Activated T-cell treated with anti-CD3 and anti-CD28 coated beads, Interleukin-2, amount 50 U/mL, for 72 hours (primary cell): ENCODE measurements at regions not wholly inside any gene's neighbourhood (a gene's known extent, or its start where the extent isn't known, plus 50 kb on each side); places are given as distances from the start of the nearest gene placed in this dataset.
"Not testable (repeated sequence)": the region's sequence is repeated elsewhere in the genome, so short reads cannot be mapped to it uniquely, and the experiment has no call there.

Experiments
- ATAC-seq, 2 donors: fragments of 150-1000 bp; cut with Tn5 transposase; replicated peaks in 1 of 2; 2 replicates each; pipeline ENCODE4 v1.10.0; 2021; ENCODE audit warnings: moderate library complexity in 2 of 2, mild to moderate bottlenecking in 1 of 2
- DNase-seq, 2 donors: peaks; one replicate each; pipeline ENCODE4 v3.0.0; 2021 to 2022; ENCODE audit warnings: mixed read lengths in 1 of 2
- H3K27ac Mint-ChIP-seq: one replicate; pipeline ENCODE4 v1.8.0; 2022; ENCODE audit warnings: mild to moderate bottlenecking, moderate library complexity, mixed read lengths
- H3K27me3 Mint-ChIP-seq: one replicate; pipeline ENCODE4 v1.8.0; 2022; ENCODE audit warnings: low read depth, mixed read lengths
- H3K36me3 Mint-ChIP-seq, 2 donors: one replicate each; pipeline ENCODE4 v1.8.0; 2022; ENCODE audit warnings: mixed read lengths in 2 of 2, mild to moderate bottlenecking in 1 of 2; ENCODE audit not compliant: insufficient read depth in 2 of 2
- H3K4me1 Mint-ChIP-seq: one replicate; pipeline ENCODE4 v1.8.0; 2022; ENCODE audit warnings: low read depth, mixed read lengths
- H3K4me3 Mint-ChIP-seq, 2 donors: one replicate each; pipeline ENCODE4 v1.8.0; 2022; ENCODE audit warnings: mild to moderate bottlenecking in 2 of 2, mixed read lengths in 2 of 2, moderate library complexity in 2 of 2
- H3K9me3 Mint-ChIP-seq, 2 donors: one replicate each; pipeline ENCODE4 v1.8.0; 2022; ENCODE audit warnings: mixed read lengths in 2 of 2

DNA sequence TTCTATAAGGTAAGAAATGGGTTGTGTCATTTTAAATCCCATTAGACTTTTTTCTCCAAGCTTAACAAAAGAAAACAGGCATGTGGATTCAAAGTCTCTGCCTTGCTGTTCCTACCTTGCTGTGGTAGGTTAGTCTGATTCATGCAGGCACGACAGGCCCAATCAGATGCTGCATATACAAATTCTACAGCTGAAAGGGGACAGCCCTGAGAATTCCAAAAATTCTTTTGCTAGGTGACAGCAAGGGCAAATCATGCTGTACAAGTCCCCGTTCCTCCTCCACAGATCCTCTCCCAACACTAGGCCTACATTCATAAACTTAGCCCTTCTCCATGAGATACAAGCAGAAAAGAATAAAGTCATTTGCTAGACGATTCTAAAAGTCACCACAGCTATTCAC is 161.2 kb upstream of the THBS1 start:
- peaks cover 1 to 4% of the 10 kb centered on the region in 2 donors for H3K36me3 Mint-ChIP-seq
- peaks cover 9% of the 10 kb centered on the region for H3K4me1 Mint-ChIP-seq
- H3K9me3 Mint-ChIP-seq: peaks cover 4% of the 10 kb centered on the region in 2 donors
- DNase-seq (no peak), ATAC-seq (no peak)
- H3K4me3 Mint-ChIP-seq: peak overlapping the region in 1 of 2 donors; percentile 68
- H3K27ac Mint-ChIP-seq: no peak overlapping the region
- peaks cover 5% of the 10 kb centered on the region for H3K27me3 Mint-ChIP-seq

DNA sequence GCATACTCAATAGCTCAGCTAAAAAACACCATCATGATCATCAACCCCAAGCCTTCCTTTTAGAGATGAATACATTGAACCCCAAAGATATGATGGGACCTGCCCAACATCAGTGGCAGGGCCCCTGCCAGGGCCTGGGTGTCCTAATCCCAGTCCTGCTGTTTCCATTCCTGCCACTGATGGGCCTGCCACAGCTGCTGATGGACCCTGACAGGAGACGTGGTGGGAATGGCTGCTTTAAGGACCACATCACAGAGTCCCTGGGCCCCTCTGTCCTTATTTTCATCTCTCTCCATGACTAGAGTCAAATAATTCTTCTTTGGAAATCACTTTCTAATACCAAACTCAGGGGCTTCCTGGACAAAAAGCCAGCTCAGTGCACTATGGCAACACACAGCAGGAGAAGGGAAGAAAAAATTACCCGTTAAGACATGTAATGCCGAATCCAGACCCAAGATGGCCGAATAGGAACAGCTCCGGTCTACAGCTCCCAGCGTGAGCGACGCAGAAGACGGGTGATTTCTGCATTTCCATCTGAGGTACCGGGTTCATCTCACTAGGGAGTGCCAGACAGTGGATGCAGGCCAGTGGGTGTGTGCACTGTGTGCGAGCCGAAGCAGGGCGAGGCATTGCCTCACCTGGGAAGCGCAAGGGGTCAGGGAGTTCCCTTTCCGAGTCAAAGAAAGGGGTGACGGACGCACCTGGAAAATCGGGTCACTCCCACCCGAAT is 160.6 kb upstream of the THBS1 start:
- peak overlapping the region in 1 of 2 donors; percentile 68 for H3K4me3 Mint-ChIP-seq
- not testable (repeated sequence) for H3K36me3 Mint-ChIP-seq, H3K9me3 Mint-ChIP-seq, DNase-seq, ATAC-seq, H3K27ac Mint-ChIP-seq, H3K27me3 Mint-ChIP-seq, H3K4me1 Mint-ChIP-seq

DNA sequence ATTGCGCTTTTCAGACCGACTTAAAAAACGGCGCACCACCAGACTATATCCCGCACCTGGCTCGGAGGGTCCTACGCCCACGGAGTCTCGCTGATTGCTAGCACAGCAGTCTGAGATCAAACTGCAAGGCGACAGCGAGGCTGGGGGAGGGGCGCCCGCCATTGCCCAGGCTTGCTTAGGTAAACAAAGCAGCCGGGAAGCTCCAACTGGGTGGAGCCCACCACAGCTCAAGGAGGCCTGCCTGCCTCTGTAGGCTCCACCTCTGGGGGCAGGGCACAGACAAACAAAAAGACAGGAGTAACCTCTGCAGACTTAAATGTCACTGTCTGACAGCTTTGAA is 160.1 kb upstream of the THBS1 start:
- not testable (repeated sequence) for H3K27ac Mint-ChIP-seq
- peak overlapping the region in 1 of 2 donors; percentile 68 for H3K4me3 Mint-ChIP-seq

DNA sequence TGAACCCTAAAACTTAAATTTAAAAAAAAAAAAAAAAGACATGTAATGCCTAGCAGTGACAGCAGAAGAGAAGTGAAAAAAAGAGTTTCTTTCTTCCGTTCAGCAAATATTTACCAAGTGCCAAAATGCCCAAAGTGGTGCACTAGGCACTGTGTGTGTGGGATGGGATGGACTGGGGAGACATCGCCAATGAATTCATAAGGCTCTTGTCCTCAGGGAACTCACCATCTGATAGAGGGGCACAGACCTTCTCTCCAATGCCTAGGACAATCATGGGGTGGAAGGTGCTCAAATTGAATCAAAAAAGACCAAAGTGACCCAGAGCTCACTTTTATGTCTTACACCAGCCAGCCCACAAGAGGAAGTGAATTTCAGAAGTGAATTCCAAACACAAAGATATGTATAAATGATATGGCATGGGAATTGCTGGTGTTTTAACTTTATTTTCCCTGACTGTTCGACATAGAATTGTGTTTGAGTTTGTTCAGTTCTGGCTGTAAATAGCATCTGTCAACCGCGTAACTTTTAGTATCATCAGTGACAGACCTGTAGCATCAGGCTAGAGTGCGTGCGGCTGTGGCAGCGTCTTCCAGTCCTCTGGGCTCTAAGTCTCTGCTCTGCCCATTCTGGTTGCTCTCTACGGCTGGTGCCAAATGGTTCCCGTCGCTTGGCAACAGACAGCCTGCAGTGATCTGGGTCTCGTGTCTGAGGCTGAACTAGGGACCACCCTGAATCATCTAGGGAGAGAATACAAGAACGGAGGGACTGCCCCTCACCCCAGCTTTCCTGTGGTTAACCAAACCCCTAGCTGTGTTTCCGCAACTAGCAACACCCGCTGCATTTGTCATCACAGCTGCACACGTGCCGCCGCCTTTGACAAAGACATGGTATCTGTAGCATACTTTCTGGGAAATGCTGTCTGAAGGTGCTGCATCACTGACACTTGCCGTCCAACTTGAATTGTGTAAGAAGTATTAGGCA is 154.0 kb upstream of the THBS1 start:
- ATAC-seq (peak; percentile 92), DNase-seq (peak; percentile 85 to 91)
- H3K9me3 Mint-ChIP-seq: no peaks in the 10 kb centered on the region
- peak overlapping the region; percentile 41 to 73 for H3K4me3 Mint-ChIP-seq
- peaks cover 20% of the 10 kb centered on the region for H3K27me3 Mint-ChIP-seq
- peak overlapping the region; percentile 61 for H3K27ac Mint-ChIP-seq
- H3K4me1 Mint-ChIP-seq: peaks cover 44% of the 10 kb centered on the region
- peaks cover 0 to 1% of the 10 kb centered on the region in 2 donors for H3K36me3 Mint-ChIP-seq

More for the DNA sequence above, 160.1 kb upstream of the THBS1 start:
- not testable (repeated sequence) for H3K4me1 Mint-ChIP-seq, DNase-seq, H3K27me3 Mint-ChIP-seq, H3K36me3 Mint-ChIP-seq, ATAC-seq, H3K9me3 Mint-ChIP-seq

DNA sequence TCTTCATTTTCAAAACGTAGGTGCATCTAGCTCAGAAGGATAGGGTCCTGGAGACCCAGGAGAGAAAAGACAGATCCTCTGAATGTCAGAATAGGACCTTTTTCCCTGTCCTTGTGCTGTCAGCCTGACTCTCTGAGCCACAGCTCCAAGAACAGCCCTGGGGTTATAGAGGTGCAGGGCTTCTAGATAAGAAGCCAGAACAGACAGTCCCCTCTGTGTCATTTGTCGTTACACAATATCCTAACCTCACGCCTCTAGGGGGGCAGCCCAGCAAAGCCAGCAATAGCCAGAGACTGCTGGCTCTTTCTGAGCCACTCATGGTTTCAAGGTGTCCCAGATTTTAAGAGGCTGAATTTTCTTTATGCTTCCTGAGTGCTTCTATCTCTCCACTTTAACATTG is 153.2 kb upstream of the THBS1 start:
- ATAC-seq: peak; percentile 32 to 40
- peaks cover 28% of the 10 kb centered on the region for H3K27me3 Mint-ChIP-seq
- peaks cover 0 to 1% of the 10 kb centered on the region in 2 donors for H3K36me3 Mint-ChIP-seq
- H3K9me3 Mint-ChIP-seq: no peaks in the 10 kb centered on the region
- peaks cover 44% of the 10 kb centered on the region for H3K4me1 Mint-ChIP-seq
- peak in 1 of 2 donors; percentile 27 for DNase-seq
- H3K27ac Mint-ChIP-seq: no peak overlapping the region
- peak overlapping the region; percentile 41 to 73 for H3K4me3 Mint-ChIP-seq

DNA sequence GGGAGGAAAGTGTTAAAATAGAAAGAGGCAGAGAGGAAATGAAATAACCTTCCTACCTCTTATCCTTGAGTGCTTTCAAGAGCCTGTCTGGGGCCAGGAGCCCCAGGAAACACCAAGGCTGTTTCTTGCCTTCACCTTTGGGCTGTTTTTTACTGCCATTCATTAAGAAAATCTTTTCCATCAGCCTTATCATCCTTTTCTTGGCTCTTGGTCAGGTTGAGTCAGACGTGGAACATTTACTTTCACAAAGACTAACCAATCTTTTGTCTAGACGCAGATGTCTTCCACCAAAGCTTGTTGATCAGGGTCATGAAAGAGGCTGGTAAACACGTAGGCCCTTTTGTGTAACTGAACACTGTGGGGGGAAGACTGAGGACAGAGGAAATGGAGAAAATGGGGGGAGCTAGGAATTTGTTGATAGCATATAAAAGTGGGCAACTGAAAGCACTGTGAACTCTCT is 151.0 kb upstream of the THBS1 start:
- Mint-ChIP-seq H3K27ac (no peak overlapping the region), H3K27me3 (peaks cover 45% of the 10 kb centered on the region), H3K36me3 (peaks cover 0 to 1% of the 10 kb centered on the region in 2 donors), H3K4me3 (peak overlapping the region in 1 of 2 donors; percentile 23), H3K4me1 (peaks cover 44% of the 10 kb centered on the region), H3K9me3 (no peaks in the 10 kb centered on the region)
- ATAC-seq: peak; percentile 22 to 39
- DNase-seq: peak; percentile 21 to 31

DNA sequence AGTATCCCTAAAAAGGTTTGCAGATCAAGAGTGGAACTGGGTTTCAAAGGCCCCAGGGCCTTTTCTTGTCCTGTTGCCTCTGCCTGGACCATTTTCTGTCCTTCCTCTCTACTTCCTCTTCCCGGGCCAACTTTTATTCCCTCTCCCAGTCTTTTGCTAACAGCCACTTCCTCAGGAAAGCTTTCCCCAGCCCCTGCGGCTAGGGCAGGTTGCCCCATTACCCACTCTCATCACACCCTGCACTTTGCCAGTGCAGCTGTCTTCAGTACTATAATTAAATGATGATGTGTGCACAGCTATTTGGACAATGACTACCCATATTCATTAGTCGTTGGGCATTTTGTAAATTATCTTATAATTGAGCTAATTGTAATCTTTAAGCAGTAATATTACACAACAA is 150.5 kb upstream of the THBS1 start:
- Mint-ChIP-seq H3K27me3 (peaks cover 45% of the 10 kb centered on the region), H3K27ac (no peak overlapping the region), H3K4me1 (peaks cover 44% of the 10 kb centered on the region), H3K4me3 (no peak overlapping the region), H3K36me3 (peaks cover 0 to 1% of the 10 kb centered on the region in 2 donors), H3K9me3 (no peaks in the 10 kb centered on the region)
- ATAC-seq (no peak), DNase-seq (no peak)

DNA sequence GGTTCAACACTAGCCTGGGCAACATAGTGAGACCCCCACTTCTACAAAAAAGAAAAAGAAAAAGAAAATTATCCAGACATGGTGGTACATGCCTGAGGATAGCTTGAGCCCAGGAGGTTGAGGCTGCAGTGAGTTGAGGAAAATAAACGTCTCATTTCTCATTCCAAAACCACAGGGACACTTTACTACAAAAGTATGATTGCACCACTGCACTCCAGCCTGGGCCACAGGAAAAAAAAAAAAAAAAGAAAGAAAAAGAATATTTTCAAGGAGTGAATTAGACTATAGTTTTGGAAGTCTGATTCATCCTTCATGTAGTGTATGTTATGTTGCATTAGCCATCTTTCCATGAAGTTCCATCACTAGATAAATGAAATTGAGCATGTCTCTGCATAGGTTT is 149.5 kb upstream of the THBS1 start:
- Mint-ChIP-seq H3K4me1 (peaks cover 42% of the 10 kb centered on the region), H3K9me3 (no peaks in the 10 kb centered on the region), H3K36me3 (no peaks in the 10 kb centered on the region), H3K4me3 (no peak overlapping the region), H3K27ac (no peak overlapping the region), H3K27me3 (peaks cover 45% of the 10 kb centered on the region)
- no peak for ATAC-seq
- no peak for DNase-seq

DNA sequence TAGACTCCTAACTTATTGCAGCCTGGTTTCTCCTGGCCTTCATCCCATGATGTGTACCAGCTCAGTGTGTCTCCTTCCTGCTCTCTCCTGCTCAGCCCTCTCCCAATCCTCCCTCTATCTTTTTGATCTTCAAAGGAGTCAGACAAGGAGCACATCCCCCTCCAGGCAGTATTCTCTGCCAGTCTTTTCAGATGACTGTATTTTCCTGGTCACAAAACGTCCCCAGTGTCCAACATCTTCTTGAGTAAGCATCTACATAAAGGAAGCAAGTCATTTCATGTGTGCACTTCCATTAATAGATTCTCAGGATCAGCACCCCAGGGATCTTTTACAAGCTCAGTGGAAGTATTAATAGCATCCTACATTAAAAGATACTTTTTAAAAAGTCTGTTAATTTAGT is 148.9 kb upstream of the THBS1 start:
- Mint-ChIP-seq H3K9me3 (no peaks in the 10 kb centered on the region), H3K4me3 (no peak overlapping the region), H3K36me3 (no peaks in the 10 kb centered on the region), H3K27me3 (peaks cover 45% of the 10 kb centered on the region), H3K27ac (no peak overlapping the region), H3K4me1 (peaks cover 36% of the 10 kb centered on the region)
- no peak for ATAC-seq
- no peak for DNase-seq

DNA sequence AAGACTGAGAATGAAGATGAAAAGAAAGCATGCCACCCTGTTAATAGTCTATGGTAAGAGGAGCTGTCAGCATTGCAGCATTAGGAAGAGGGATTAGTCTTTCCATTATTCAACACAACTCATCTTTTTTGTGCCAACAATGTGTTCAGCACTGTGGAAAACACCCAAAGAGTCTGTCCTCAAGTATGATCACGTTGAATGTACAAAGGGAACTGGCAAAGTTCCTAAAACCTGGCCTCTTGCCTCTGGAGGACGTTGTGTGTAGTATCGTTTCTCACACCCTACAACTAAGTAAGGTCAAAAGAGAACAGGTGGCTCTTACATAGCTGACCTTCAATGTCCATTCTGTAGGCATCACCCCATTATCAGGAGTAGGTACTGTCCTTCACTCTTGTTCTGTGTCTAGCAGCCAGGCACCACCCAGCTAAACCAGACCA is 147.9 kb upstream of the THBS1 start:
- H3K9me3 Mint-ChIP-seq: no peaks in the 10 kb centered on the region
- no peak overlapping the region for H3K4me3 Mint-ChIP-seq
- ATAC-seq: no peak
- H3K27me3 Mint-ChIP-seq: peaks cover 45% of the 10 kb centered on the region
- no peak for DNase-seq
- no peaks in the 10 kb centered on the region for H3K36me3 Mint-ChIP-seq
- no peak overlapping the region for H3K27ac Mint-ChIP-seq
- peaks cover 27% of the 10 kb centered on the region for H3K4me1 Mint-ChIP-seq

DNA sequence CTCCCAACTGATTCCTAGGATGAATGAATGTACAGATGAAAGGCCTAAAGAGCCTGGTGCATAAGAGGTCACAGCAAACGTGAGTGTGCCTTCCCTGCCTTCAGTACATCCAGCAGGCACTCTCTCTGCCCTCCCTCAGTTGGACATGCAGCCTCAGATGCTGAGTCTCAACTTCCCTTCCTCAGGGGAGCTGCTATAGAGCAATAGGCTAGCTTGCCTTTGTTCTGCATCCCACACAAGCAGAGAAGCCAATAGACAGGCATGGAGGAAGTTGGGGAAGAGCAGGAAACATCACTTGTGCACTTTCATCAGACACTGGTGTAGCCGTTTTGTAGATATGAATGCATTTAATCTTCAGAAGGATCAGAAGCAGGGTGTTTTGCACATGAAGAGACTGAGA is 147.5 kb upstream of the THBS1 start:
- Mint-ChIP-seq H3K9me3 (no peaks in the 10 kb centered on the region), H3K36me3 (no peaks in the 10 kb centered on the region), H3K4me1 (peaks cover 25% of the 10 kb centered on the region), H3K4me3 (no peak overlapping the region), H3K27ac (no peak overlapping the region), H3K27me3 (peaks cover 44% of the 10 kb centered on the region)
- ATAC-seq: no peak
- DNase-seq: no peak

DNA sequence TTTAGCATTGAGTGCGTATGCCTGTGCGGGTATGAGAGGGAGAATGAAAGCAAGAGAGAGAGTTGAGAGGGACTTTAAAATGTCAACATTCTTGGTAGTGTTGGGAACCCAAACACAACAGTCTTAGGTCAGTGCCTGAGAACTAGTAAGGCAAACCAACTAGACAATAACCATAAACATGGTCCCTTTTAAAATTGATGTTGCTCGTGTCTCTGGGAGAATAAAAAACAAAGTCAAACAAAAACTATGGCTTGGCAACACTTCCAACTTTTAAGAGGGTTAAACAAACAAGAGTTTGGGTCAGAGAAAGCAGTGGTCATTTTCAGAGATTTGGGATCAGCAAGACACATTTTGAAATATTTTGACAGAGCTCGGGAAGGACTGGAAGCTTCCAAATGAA is 146.7 kb upstream of the THBS1 start:
- peaks cover 23% of the 10 kb centered on the region for H3K4me1 Mint-ChIP-seq
- ATAC-seq: no peak
- no peaks in the 10 kb centered on the region for H3K9me3 Mint-ChIP-seq
- no peak for DNase-seq
- H3K27me3 Mint-ChIP-seq: peaks cover 43% of the 10 kb centered on the region
- no peak overlapping the region for H3K27ac Mint-ChIP-seq
- H3K36me3 Mint-ChIP-seq: no peaks in the 10 kb centered on the region
- H3K4me3 Mint-ChIP-seq: no peak overlapping the region

DNA sequence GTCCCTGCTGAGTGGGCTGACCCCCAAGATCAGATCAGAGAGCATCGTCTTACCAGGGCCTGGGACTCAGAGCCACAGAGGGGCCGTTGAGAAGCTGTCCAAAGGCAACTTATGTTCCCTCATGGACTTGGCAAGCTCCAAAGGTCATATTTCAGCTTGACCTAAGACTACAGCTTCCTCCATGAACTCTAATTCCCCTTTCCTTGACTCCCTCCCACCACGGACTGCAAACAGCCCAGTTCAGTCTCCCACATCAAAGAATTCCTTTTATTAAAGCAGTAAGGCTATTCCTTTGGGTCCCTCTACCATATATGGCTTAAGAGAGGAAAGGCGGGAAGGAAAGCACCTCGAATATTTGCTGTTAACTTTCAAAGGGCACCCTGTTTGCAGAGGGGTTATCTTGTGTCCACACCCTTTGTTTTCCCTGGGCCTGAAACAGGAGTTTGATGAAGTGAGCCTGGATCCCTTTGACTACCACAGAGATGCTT is 146.1 kb upstream of the THBS1 start:
- Mint-ChIP-seq H3K9me3 (no peaks in the 10 kb centered on the region), H3K4me3 (no peak overlapping the region), H3K4me1 (peaks cover 17% of the 10 kb centered on the region), H3K36me3 (no peaks in the 10 kb centered on the region), H3K27me3 (peaks cover 43% of the 10 kb centered on the region), H3K27ac (no peak overlapping the region)
- no peak for DNase-seq
- ATAC-seq: no peak
